GM21528 (cell line): ENCODE measurements at regions not wholly inside any gene's neighbourhood (a gene's known extent, or its start where the extent isn't known, plus 50 kb on each side); places are given as distances from the start of the nearest gene placed in this dataset.

Experiments used
- ATAC-seq: cut with Tn5 transposase; IDR thresholded peaks from one replicate; pipeline ENCODE4 v1.9.1; 2021; ENCODE audit warnings: mild to moderate bottlenecking, moderate library complexity; ENCODE audit not compliant: unreplicated experiment, low FRiP score

DNA sequence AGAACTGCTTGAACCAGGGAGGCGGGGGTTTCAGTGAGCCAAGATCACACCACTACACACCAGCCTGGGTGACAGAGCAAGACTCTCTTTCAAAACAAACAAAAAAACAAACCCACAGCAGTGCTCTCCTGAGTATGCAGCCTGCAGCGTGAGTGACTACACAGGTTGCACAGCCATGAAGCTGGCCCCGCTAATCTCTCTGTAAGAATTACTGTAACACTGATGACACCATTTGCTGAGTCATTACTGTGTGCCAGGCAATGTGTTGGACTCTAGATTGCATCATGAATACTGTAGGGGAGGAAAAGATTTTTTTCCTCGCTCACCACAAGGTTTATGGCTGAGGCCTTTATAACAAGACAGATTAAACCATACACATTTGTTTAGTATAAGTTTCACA, 118.6 kb upstream of the ATP8B1 start:
- no peak for ATAC-seq

DNA sequence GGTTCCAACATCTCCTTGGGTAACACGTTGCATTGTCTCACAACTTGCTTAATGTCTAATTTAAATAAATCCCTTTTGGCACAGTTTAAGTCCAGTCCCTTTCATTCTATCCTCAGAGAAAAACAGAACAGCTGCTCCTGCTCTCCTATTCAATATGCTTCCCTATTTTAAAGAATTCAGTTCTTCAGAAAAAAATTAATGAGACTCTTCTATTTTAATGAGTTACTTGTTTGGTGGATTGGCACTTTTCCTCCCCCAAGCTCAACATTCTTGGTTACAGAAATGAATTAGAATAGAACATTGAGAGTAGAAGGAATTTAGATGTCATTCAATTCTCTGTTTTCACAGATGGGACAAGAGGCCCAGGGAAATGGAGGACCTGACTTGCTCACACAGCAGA, 116.9 kb upstream of the ATP8B1 start:
- no peak for ATAC-seq

DNA sequence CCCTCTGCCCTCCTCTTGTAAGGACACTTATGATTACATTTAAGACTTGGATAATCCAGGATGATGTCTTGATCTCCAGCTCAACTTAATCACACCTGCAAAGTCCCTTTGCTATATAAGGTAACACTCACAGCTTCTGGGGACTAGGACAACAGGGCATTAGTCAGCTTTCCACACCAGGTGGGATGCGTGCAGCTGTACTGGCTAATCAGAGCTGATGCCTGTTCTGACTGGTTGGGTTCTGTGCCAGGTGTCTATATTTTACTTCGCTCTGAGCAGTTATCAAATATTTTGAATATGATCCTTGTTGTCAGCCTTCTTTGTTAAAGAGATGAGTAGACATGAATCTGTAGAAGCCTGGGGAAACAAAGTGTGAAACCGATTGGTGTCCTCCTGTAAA, 115.5 kb upstream of the ATP8B1 start:
- no peak for ATAC-seq

DNA sequence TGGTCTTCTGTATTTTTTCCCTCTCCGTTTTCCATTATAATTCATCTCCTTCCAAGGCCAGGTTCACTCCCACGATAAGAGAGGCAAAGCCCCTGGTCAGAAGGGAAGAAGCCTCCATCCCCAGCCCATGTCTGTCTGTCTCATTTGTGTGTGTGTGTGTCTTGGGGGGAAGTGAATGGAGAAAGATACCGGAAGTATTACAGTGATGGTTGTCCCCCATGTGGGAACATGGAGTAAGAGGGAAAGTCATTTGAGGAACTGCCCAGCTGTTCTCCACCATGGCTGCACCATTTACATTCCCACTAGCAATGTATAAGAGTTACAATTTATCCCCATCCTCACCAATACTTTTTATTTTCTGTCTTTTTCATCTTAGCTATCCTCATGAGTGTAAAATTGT, 113.6 kb upstream of the ATP8B1 start:
- no peak for ATAC-seq

DNA sequence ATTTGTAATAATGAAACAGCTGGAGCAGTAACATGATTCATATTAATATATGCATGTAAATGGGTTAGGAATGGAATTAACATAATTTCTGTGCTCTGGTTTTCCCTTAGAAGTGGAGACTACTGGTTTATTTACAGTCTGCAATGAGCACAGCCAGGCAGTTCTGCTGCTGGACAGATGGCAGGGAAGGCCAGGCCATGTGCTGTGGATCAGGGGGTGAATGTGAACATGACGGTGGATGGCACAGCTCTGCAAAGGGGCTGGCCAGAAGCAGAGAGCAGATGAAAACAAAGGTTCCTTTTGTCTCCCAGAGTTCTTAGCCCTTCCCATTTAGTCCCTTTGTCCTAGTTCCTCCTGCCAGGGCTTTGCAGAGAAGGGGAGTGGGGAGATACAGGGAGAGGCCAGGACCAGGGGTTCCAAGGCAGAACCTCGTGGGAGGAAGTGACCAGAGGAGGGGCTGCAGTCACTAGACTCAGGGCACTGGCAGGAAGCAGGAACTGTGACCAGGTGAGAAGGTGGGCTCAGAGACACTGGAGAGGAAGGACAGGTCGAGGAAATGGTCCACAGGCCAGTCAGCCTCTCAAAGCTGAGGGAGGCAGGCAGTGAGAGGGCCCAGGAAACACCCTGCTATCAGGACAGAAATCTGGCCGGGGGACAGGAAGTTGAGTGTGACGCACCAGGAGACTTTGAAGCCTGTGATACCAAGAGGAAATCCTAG, 112.9 kb upstream of the ATP8B1 start:
- no peak for ATAC-seq

DNA sequence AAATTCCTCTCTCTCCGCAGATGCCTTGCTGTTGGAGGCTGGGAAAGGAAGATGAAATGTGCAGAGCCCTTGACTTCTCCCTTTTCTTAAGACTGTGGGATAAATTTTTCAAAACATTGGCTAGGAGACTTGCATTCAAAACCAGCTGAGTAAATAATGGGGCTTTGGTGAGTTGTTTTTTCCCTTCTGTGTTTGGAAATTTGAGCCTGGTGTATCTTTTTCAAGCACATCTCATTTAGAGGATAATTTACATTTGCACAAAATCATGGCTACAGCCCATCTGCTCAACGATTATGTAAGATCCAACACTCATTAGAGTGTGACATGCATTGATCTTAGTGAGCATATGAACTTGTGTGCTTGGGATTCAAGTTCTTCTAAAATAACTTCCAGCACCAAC, 112.1 kb upstream of the ATP8B1 start:
- no peak for ATAC-seq

DNA sequence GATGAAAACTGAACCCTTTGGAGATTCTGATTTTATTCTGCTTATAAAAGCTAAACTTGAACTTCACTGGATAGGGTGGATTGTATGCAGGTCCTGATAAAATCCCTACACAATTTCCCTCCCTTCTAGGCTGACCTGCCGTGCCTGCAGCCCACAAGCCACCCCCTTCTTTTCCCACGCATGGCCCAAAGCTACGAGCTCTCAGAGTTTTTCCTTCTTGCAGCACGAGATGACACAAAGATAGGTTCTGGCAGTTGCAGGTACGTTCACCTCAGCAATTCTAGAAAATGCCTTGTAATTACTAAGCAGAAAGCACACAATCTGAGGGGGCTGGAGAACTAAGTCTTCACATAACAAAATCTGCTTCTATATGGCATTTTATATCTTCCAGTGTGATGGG, 110.6 kb upstream of the ATP8B1 start:
- no peak for ATAC-seq

DNA sequence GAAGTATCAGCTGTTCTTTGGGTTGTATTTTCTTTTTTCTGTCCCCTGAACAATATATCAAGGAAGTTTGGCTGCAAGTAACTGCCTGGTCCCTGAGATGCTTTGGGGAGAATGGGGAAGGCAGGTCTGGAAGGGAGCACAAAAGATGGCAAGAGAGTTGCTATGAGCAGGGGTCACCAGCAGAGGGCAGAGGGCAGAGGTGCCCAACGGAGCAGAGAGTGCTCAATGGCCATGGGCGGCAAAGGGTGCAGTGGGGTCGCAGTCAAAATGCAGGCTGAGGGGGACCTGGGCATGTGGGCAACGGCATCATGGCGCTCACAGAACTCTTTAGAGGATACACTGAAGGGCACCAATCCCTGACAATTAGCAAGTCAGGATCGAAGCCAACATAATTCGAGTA, 107.7 kb upstream of the ATP8B1 start:
- no peak for ATAC-seq

DNA sequence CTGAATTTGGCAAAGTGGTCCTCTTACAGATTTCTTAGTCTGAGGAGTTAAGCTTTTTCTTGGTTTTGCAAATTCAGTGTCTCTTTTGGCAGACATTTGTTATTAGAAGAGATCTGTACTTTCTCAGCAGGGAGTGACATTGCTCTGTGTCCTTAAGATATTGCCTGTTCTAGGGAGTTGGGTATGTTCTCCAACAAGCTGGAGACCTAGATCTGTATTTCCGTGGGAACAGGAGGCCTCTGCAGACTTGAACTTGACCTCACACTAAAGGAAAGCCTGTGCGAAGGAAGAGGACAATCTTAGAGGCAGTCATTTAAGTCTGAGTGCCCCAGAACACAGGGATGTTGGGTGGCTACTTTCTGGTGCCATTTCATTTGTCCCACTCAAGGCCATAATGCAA, 107.0 kb upstream of the ATP8B1 start:
- ATAC-seq, result no peak

DNA sequence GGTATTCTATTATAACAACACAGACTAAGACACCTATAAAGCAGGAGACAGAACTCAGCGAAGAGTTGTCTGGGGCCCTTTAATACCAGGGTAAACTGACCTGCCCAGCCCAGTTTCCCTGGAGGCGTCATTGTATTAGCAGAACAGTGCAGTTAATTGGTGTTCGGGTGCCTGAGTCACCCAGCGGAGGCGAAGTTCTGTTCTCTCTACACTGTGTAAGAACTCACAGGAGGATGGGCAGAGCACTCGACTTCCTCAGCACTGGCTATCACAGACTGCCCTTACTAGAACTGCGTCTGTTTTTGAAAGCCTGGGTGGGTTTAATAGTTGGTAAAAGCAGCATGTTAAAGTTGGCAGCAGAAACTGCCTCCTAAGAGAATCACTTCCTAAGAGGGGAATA, 106.5 kb upstream of the ATP8B1 start:
- no peak for ATAC-seq

DNA sequence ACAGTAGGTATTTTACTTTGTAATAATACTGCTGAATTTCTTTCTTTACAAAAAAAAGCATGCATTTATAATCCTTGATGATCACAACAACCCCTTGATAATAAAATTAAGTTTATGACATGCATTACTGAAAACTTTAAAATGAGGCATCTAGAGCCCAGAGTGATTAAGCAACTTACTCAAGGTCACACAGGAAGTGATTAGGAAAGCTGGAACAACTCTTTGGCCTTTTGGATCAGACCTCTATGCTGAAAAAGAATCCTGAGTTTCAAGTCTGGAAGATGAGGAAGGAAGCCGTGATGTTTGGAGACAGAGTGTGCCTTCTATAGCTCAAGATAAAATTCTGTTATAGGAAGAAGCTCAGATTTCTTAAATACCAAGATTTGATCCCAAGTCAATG, 105.0 kb upstream of the ATP8B1 start:
- ATAC-seq, result no peak

DNA sequence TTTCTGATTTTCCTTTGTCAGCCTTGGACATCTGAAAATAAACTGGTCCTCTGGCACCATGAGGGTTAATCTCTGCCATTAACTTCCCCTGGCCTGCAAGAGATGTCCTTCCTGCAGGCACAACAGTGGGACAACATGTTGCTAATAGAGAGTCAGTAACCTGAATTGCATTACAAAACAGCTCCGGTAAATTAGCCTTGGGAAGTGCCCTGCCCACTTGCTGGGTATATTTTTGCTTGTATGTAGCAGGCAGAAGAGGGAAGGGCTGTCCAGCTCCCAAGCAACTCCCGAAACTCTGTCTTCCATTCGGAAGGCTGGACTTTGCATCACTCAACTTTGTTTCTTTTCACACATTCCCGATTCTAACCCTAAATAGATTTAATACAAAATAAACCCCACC, 104.4 kb upstream of the ATP8B1 start:
- no peak for ATAC-seq

DNA sequence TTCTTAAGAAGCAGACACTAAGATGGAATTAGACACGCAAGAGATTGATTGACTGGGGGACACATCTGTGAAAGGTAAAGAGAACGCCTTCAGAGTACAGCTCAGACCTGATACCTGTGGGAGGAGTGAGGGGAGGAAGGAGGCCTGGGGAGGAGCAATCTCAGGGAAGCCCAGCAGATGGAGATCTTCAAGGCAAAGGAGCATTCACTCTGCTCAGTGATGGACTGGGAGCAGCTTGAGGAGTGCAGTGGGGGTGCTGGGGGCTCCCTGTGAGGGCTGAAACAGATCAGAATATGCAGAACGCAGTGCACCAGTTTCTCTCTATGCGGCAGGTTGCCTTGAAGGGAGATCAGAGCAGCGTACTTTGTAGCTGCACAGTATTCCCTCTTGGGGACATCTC, 103.7 kb upstream of the ATP8B1 start:
- ATAC-seq, result no peak

DNA sequence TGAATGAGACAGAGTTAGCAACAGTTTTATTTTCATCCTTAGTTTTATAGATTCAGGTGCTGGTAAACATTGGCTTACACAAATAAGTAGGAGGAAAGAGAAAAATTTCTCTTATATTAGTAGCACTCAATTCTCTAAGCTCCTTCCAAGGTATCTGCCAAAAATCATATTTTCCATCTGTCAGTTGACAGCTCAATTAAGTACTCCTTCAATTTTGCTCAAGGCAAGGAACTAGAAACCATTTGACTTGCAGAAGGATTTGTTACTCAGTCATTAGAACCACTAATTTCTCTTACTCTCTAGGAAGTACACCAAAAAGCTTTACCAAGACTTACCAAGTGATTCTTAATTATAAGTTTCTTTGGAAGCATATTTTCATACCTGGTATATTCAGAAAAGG, 101.4 kb upstream of the ATP8B1 start:
- ATAC-seq, result no peak

DNA sequence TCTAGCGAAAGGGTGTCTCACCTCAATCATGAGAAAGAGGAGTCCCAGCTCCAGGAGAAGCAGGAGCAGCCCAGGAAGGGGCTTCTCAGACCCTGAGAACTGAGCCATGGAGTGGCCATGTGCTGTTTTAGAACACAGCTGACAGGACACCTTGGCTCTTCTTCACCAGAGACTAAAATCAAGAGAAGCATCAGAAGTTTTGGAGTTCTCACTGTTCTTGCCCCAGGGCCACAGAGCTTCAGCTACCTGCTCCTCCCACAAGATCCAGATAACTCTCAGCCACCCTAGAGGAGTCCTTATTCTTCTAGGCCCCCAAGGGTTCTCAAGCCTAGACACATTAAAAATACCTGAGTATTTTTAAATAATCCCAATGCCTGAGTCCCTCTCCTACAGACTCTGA, 99.6 kb upstream of the ATP8B1 start:
- no peak for ATAC-seq

DNA sequence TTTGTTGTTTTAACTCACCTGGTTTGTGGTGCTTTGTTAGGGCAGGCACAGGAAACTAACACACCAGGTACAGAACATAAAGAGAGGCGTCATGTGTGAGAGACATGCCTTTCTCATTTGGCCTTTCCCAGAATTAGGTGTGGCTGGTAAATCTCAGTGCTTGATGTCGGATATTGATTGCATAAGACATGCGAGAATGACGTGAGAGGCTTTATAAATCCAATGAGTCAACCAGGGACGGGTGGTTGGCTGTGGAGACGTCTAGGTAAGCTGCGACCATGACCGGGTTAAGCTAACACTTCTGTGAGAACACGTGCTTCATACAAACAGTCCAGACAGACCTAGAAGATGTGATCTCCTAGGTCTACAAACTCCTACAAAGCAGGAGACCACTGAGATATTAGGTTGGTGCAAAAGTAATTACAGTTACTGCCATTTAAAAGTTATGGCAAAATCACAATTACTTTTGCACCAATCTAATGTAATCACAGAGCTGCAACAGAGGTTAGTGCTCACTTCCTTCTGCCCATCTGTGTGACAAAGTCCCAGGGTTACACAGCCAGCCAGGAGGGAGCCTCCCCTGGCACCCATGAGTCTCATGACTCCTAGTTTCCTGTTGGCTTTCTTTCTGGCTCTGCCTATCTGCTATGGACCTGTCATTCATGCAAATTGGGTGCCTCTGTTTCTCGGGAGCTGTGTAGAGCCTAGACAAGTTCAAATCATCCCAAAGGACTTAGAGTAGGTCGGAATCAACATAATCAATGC, 98.9 kb upstream of the ATP8B1 start:
- no peak for ATAC-seq

DNA sequence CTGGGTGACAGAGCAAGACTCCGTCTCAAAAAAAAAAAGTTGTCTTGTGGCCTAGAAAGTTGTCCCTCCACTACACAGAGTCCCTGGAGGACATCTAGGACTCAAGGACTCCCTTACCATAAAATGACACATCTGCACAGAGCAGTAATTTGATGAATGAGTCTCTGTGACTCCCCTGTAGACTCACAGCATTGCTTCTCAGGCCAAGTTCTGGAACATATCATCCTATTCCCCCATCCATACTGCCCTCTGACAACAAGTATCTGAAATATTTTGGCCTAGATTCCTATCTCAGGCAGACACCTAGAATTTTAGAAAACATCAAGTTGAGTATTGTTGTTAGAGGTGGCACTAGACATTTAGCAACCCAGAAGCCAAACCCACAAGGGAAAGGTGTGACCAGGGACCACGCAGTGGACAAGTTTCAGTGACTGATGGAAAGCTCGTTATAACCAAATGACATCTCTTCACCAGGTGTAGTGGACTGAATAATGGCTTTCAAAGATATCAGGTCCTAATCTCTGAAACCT, 97.9 kb upstream of the ATP8B1 start:
- no peak for ATAC-seq

DNA sequence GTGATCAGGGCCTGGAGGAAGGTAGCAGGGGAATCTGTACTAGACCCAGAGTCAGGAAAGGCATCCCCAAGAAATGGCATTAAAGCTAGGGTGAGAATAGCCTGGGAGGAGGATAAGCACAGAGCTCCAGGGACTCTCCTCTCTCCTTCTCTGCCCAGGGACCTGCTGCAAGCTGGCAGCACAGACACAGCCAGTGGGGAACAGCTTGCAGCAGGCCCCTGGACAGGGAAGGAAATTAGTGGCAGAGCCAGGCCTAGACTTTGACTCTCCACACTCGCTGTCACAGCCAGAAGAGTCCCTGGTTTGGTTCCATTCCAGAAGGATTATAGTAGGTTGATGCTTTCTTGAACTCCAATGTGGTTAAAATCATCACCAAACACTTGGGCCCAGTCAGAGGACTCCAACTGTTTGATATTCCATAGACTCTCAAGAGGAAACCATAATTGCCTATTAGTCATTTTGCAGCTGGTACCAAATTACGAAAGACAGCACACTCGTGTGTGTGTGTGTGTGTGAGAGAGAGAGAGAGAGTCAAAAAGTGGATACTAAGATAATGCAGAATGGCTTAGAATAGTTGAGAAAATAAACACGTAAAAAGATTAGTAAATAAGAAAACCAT, 95.5 kb upstream of the ATP8B1 start:
- ATAC-seq, result no peak

DNA sequence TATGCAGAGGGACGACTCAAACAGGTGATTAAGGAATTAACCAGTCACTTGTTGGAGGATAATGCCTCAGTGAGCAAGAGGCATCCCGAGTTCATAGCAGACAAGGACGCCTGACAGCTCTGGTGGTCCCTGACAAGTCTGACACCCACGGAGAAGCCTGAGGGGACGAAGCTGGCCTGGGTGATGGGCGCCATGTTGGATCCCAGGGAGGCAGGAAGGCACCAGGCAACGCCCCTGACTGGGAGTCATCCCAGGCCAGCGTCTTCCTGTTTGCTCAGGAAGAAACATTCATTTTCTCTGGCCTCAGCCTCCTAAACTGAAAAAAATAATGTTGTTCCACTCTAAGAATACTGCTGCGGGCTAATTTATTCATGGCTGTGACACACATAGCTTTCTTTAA, 92.1 kb upstream of the ATP8B1 start:
- ATAC-seq, result no peak

DNA sequence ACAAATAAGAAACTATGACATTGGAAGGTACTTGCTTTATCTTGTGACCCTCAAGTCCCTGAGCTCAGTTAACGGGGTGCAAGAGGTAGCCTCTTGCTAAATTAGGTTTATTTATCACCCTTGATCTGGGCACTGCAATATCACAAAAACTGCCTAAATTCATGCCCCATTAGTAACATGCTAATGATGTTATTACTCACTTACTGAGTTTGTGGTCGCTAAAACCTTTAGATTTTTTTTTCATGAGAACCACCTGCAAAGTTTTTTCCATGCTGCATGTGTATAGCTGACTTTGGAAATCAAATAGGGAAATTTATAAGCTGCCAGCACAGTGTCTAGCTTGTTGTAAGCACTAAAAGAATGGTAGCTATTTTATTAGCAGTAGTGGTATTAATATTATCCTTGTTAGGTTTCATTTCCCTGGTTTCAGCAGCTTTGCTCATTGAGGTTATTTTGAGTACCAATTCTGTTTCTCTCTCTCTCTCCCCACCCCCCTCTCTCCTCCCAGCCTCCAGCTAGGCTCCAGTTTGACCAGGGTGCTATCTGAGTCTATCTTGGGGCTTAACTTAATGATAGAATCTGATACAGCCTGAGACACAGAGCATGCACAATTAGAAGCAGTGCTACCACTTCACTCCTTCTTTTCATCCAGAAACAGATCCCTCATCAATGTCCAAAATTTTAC, 88.7 kb upstream of the ATP8B1 start:
- ATAC-seq, result no peak

DNA sequence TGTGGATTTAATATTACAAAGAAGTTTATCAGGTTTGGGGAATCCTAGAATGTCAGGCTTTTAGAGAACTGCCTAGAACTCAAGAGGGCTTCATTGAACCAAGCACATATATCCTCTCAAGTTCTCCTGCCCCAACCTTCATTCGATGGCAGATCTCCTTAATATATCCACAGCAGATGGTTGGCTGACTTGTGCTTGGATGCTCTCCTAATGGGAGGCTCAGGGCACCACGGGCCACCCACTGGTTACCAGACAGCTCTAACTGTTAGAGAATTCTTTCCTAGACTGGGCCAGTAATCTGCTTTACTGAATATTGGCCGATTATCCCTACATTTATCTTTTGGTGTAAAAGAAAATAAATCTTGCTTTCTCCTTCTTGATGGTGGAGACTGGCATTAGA, 87.2 kb upstream of the ATP8B1 start:
- no peak for ATAC-seq
